CD8-positive, alpha-beta memory T cell (primary cell): ENCODE measurements at regions not wholly inside any gene's neighbourhood (a gene's known extent, or its start where the extent isn't known, plus 50 kb on each side); places are given as distances from the start of the nearest gene placed in this dataset.

Source experiments
- CTCF ChIA-PET: fragments of 350-600 bp; sonication (Branson Sonifier 250); formaldehyde crosslinking; loops from one replicate; lab custom pipeline; 2021; ENCODE audit warnings: antibody characterized with exemption; lab: Charles Lee
- POLR2A ChIA-PET: fragments of 350-600 bp; sonication (Branson Sonifier 250); formaldehyde crosslinking; loops from one replicate; lab custom pipeline; 2021; ENCODE audit warnings: antibody characterized with exemption; lab: Charles Lee
- DNase-seq, 5 donors: peaks; one replicate each; pipeline versions ENCODE4 v3.0.0 to v3.0.0-alpha.2; 2020 to 2022; ENCODE audit warnings: mixed read lengths in 1 of 5
- H3K27ac ChIP-seq: one replicate; pipeline ENCODE4 v1.7.0; 2013; ENCODE audit warnings: low read depth, mild to moderate bottlenecking, low read length, moderate library complexity
- H3K27me3 ChIP-seq: 2 replicates; pipeline ENCODE4 v1.7.0; 2013; ENCODE audit warnings: low read length, mild to moderate bottlenecking; ENCODE audit not compliant: insufficient read depth, poor library complexity, severe bottlenecking
- H3K36me3 ChIP-seq: 2 replicates; pipeline ENCODE4 v1.7.0; 2013; ENCODE audit warnings: mild to moderate bottlenecking, low read length, moderate library complexity; ENCODE audit not compliant: insufficient read depth
- H3K4me1 ChIP-seq: 2 replicates; pipeline ENCODE4 v1.7.0; 2013; ENCODE audit warnings: mild to moderate bottlenecking, low read length, moderate library complexity; ENCODE audit not compliant: insufficient read depth
- H3K4me3 ChIP-seq: 2 replicates; pipeline ENCODE4 v1.7.0; 2013; ENCODE audit warnings: mild to moderate bottlenecking, low read length
- H3K9me3 ChIP-seq: 2 replicates; pipeline ENCODE4 v1.7.0; 2013; ENCODE audit warnings: mild to moderate bottlenecking, low read length
- H3K27ac Mint-ChIP-seq, 8 donors: one replicate each; pipeline ENCODE4 v1.8.0; 2020 to 2021; ENCODE audit warnings: mixed read lengths in 8 of 8, mild to moderate bottlenecking in 6 of 8, inconsistent platforms in 3 of 8, moderate library complexity in 3 of 8
- H3K27me3 Mint-ChIP-seq, 2 donors: one replicate each; pipeline ENCODE4 v1.8.0; 2020 to 2021; ENCODE audit warnings: mixed read lengths in 2 of 2, mild to moderate bottlenecking in 1 of 2, moderate library complexity in 1 of 2
- H3K36me3 Mint-ChIP-seq, 3 donors: one replicate each; pipeline ENCODE4 v1.8.0; 2020 to 2021; ENCODE audit warnings: mixed read lengths in 3 of 3, inconsistent platforms in 1 of 3, mild to moderate bottlenecking in 1 of 3
- H3K4me1 Mint-ChIP-seq, 3 donors: one replicate each; pipeline ENCODE4 v1.8.0; 2020 to 2021; ENCODE audit warnings: mixed read lengths in 3 of 3, inconsistent platforms in 1 of 3, mild to moderate bottlenecking in 1 of 3
- H3K4me3 Mint-ChIP-seq, 7 donors: one replicate each; pipeline ENCODE4 v1.8.0; 2020 to 2021; ENCODE audit warnings: mixed read lengths in 7 of 7, mild to moderate bottlenecking in 6 of 7, moderate library complexity in 4 of 7, inconsistent platforms in 2 of 7
- H3K9me3 Mint-ChIP-seq, 5 donors: one replicate each; pipeline ENCODE4 v1.8.0; 2020 to 2022; ENCODE audit warnings: mixed read lengths in 5 of 5, mild to moderate bottlenecking in 3 of 5, moderate library complexity in 2 of 5, inconsistent platforms in 1 of 5

DNA sequence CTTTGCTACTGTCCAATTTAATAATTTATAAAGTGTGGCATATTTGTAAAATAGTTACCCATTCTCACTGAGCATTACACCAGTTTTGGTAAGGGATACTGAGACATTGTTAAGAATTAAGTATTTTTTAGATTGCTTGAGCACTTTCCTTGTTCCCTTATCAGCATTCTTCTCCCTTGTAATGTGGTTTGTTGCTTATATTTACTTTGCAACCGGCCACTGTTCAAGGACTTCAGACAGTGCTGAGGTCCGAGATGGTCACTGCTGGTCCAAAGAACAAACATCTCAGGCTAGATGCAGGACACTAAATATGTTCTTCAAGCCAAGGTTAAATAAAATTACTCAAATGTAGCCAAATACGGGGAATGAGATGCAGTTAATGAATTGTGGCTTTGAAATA lies 161.4 kb downstream of the TM9SF2 start:
- no peak for DNase-seq
- Histone ChIP-seq H3K27me3 (no peaks in the 10 kb centered on the region), H3K4me3 (no peak overlapping the region), H3K9me3 (no peaks in the 10 kb centered on the region), H3K4me1 (peaks cover 30% of the 10 kb centered on the region), H3K36me3 (no peaks in the 10 kb centered on the region), H3K27ac (no peak overlapping the region)
- Mint-ChIP-seq H3K27ac (no peak overlapping the region), H3K9me3 (no peaks in the 10 kb centered on the region), H3K4me3 (no peak overlapping the region), H3K4me1 (peaks cover 20 to 27% (median 27%) of the 10 kb centered on the region in 3 donors), H3K36me3 (peaks cover 0 to 9% (median 0%) of the 10 kb centered on the region in 3 donors), H3K27me3 (no peaks in the 10 kb centered on the region)
- POLR2A ChIA-PET = no interaction called here
- CTCF ChIA-PET = no interaction called here

DNA sequence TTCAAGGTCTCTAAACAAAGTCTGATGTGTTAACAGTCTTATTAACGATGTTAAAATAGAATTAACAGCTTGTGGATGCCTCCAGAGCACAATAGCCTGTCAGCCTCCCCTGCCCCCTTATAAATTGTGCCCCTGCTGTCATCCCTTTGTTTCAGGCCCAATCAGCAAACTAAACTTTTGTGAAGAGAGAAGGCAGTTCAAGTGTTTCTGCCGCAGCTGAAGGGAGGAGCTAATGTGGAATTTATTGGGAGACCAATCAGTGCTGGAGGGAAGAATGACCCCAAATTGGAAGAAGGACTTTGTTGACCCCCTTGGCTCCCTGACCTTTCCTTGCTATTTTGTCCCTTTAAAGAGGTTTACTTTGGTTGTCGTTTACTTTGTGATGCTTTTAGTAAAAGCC lies 160.5 kb downstream of the TM9SF2 start:
- ChIA-PET POLR2A (interaction anchor here (0.7 kb wide), 1 partner anchor 1861 kb away, joined by 3 read pairs; no protein-coding TSS in a partner anchor), CTCF (no interaction called here)
- H3K27me3 ChIP-seq = no peaks in the 10 kb centered on the region
- H3K4me3 Mint-ChIP-seq = no peak overlapping the region
- H3K27me3 Mint-ChIP-seq = no peaks in the 10 kb centered on the region
- H3K9me3 Mint-ChIP-seq = no peaks in the 10 kb centered on the region
- no peaks in the 10 kb centered on the region for H3K9me3 ChIP-seq
- DNase-seq = no peak
- H3K36me3 Mint-ChIP-seq = peaks cover 0 to 6% (median 0%) of the 10 kb centered on the region in 3 donors
- peaks cover 38% of the 10 kb centered on the region for H3K4me1 ChIP-seq
- H3K4me3 ChIP-seq = no peak overlapping the region
- H3K4me1 Mint-ChIP-seq = peaks cover 29 to 36% (median 35%) of the 10 kb centered on the region in 3 donors
- peak overlapping the region in 1 of 8 donors; percentile 54 for H3K27ac Mint-ChIP-seq
- H3K27ac ChIP-seq = no peak overlapping the region
- no peaks in the 10 kb centered on the region for H3K36me3 ChIP-seq

DNA sequence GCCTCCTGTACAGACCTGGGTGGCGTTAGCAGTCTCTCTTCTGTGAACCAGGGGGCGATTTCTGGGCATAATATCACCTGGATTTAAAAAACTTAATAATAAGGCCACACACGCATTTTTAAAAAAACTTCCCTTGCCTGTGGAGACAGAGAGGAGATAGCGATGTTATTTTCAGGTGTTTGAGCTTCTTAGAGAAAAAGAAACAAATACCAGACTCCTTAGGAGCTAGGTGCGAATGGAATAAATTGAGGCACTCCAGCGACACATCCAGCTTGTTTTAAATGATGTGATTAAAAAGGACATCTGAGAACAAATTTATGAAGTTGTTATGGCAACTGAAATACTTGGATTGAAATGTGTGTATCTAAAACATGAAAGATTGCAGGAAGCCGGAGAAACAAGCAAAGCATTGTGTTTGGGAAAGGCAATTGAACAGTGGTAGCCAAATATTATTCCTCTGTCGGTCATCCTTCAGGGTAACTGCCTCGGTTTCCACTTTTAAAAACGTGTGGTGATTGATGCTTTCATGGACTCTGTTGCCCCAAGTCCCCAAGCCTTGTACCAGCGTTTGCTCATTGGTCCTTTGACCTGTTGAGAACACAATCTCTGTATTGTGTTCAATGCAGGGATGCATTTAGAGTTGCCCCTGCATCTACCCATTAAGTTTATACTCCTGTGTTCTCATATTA lies 158.7 kb downstream of the TM9SF2 start:
- Mint-ChIP-seq H3K27me3 (peaks cover 0 to 1% of the 10 kb centered on the region in 2 donors), H3K27ac (peak overlapping the region in 7 of 8 donors; percentile 6 to 93 (median 89)), H3K4me3 (peak overlapping the region in 1 of 7 donors; percentile 31), H3K4me1 (peaks cover 43 to 51% (median 50%) of the 10 kb centered on the region in 3 donors), H3K36me3 (peaks cover 0 to 4% (median 0%) of the 10 kb centered on the region in 3 donors), H3K9me3 (no peaks in the 10 kb centered on the region)
- H3K27me3 ChIP-seq = no peaks in the 10 kb centered on the region
- peaks cover 51% of the 10 kb centered on the region for H3K4me1 ChIP-seq
- H3K27ac ChIP-seq = no peak overlapping the region
- POLR2A ChIA-PET = no interaction called here
- CTCF ChIA-PET = no interaction called here
- no peaks in the 10 kb centered on the region for H3K9me3 ChIP-seq
- no peak for DNase-seq
- H3K4me3 ChIP-seq = no peak overlapping the region
- no peaks in the 10 kb centered on the region for H3K36me3 ChIP-seq

DNA sequence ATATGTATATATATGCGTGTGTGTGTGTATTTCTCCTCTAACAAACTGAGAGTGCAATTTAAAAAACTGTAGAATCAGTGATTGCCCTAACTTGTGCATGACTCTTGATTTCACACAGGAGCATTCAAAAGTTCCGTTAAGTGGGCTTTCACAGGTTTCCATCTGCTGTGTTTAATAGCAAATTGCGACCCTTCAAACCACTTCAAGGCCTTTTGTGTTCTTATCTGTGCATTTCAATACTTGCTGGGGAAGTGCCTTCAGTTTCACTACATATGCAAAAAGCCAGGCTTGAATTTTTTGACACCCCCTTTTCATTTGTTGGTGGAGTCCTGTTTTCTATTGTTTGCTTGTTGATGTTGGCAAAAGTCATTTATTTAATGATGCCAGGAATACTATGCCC lies 158.0 kb downstream of the TM9SF2 start:
- no peaks in the 10 kb centered on the region for H3K27me3 ChIP-seq
- peaks cover 0 to 1% of the 10 kb centered on the region in 2 donors for H3K27me3 Mint-ChIP-seq
- peak overlapping the region in 6 of 7 donors; percentile 78 to 93 (median 80) for H3K4me3 Mint-ChIP-seq
- H3K4me3 ChIP-seq = no peak overlapping the region
- peak in 1 of 5 donors; percentile 7 for DNase-seq
- peak overlapping the region; percentile 89 to 98 (median 92) for H3K27ac Mint-ChIP-seq
- peaks cover 0 to 4% (median 0%) of the 10 kb centered on the region in 3 donors for H3K36me3 Mint-ChIP-seq
- H3K36me3 ChIP-seq = no peaks in the 10 kb centered on the region
- H3K27ac ChIP-seq = no peak overlapping the region
- no peaks in the 10 kb centered on the region for H3K9me3 ChIP-seq
- CTCF ChIA-PET = interaction anchor here (1.2 to 6.5 kb wide), 6 partner anchors 161 to 914 kb away, joined by 3 to 76 read pairs (median 4); no protein-coding TSS in a partner anchor
- no peaks in the 10 kb centered on the region for H3K9me3 Mint-ChIP-seq
- peaks cover 51% of the 10 kb centered on the region for H3K4me1 ChIP-seq
- POLR2A ChIA-PET = no interaction called here
- H3K4me1 Mint-ChIP-seq = peaks cover 43 to 51% (median 50%) of the 10 kb centered on the region in 3 donors

DNA sequence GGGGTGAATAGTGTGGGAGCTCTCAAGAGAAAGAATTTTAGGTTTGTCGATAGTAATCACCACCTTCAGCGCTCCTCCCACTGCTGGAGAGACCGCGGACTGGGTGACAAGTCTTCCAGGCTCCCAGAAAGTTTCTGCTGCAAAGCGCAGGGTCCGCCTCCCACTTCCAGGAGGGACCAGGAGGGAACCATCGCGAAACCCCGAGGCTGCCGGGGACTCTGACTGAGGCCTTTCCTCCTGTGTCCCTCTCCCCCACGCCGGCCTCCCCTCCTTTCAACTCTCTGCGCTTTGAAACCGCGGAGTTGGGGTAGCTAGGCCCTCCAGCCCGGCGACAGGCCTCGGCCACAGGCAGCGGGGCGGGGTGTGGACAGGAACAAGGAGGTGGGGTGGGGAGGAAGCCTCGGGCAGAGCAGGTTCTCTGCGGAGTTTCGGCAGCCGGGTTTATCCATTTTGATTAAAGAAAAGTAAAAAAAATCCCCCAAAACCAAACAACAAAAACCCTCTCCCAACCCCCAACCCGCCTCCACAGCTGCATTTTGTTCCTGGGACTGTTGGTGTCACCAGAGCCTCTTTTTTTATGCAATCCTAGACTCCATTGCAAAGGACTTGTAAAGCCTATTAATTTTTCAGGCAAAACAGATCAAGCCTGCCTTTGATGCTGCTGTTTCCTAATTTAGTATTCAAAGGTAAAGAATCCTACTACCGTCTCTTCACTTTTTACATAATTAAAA lies 157.2 kb downstream of the TM9SF2 start:
- H3K4me3 ChIP-seq = peak overlapping the region; percentile 55
- no peaks in the 10 kb centered on the region for H3K36me3 ChIP-seq
- H3K27me3 ChIP-seq = no peaks in the 10 kb centered on the region
- POLR2A ChIA-PET = interaction anchor here (0.6 to 2.5 kb wide), 6 partner anchors 11 to 1016 kb away, joined by 3 to 8 read pairs (median 4); partner anchors contain the start of genes CLYBL and TMTC4
- Mint-ChIP-seq H3K36me3 (peaks cover 0 to 4% (median 0%) of the 10 kb centered on the region in 3 donors), H3K4me1 (peaks cover 43 to 51% (median 50%) of the 10 kb centered on the region in 3 donors), H3K9me3 (no peaks in the 10 kb centered on the region), H3K27me3 (peaks cover 0 to 1% of the 10 kb centered on the region in 2 donors), H3K4me3 (peak overlapping the region; percentile 78 to 93 (median 81)), H3K27ac (peak overlapping the region; percentile 89 to 98 (median 92))
- peak; percentile 21 to 75 (median 54) for DNase-seq
- H3K27ac ChIP-seq = peak overlapping the region; percentile 47
- CTCF ChIA-PET = interaction anchor here (0.7 to 6.5 kb wide), 11 partner anchors 11 to 914 kb away, joined by 3 to 76 read pairs (median 3); no protein-coding TSS in a partner anchor
- no peaks in the 10 kb centered on the region for H3K9me3 ChIP-seq
- H3K4me1 ChIP-seq = peaks cover 51% of the 10 kb centered on the region

DNA sequence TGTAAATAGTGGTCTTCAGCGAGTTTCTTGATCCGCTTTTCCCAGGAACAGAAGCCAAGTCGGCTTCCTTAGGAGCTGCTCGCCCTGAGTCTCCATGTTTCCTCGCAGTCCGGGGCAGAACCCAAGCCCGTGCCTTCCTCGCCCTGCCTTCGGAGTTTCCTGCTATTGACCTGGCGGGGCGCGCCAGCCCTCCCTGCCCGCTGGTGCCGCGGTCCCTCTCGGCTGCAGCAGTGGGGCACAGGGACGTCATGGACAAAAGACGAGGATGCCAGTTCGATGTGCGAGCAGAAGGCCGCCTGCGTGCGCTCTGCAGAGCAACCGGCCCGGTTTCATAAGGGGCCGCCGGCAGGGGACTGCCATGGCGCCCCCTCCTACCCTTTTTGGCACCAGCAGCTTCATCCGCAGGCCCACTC lies 156.6 kb downstream of the TM9SF2 start:
- DNase-seq = peak in 3 of 5 donors; percentile 4 to 57 (median 24)
- peaks cover 0 to 4% (median 0%) of the 10 kb centered on the region in 3 donors for H3K36me3 Mint-ChIP-seq
- POLR2A ChIA-PET = interaction anchor here (0.6 to 2.5 kb wide), 7 partner anchors 10 to 1017 kb away, joined by 3 to 8 read pairs (median 4); partner anchors contain the start of genes CLYBL and TMTC4

DNA sequence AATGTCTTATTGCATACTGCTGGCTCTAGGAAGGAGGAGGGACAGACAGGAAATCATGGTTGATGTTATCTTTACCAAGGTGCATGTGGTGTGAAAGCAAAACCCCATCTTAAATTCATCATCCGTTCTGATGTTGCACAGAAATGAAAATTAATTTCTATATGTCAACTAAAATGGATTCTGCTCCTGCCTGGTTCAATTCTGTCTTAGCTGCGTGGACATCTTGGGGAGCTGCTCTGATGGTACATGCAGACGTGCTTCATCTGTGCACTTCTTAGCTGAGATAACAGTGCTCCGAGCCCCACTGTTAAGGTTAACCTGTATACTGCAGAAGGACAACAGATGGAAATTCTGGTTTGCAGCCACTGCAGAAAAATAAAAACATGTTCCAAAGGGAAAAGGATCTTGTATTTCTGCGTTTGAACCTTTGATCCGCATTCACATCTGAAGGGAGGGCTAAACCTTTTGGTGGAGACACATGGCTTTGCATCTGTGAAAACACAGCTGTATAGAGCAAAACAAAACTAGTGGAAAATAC lies 155.6 kb downstream of the TM9SF2 start:
- peak overlapping the region; percentile 80 to 98 (median 92) for H3K27ac Mint-ChIP-seq
- ChIA-PET POLR2A (interaction anchor here (0.6 to 2.5 kb wide), 4 partner anchors 51 to 1018 kb away, joined by 3 to 8 read pairs (median 4); partner anchors contain the start of genes CLYBL and TMTC4), CTCF (interaction anchor here (0.6 to 6.5 kb wide), 33 partner anchors 9 to 1470 kb away, joined by 3 to 76 read pairs (median 4); partner anchors contain the start of genes CLYBL, GGACT and ZIC2)
- Histone ChIP-seq H3K27ac (no peak overlapping the region), H3K4me1 (peaks cover 51% of the 10 kb centered on the region), H3K4me3 (peak overlapping the region; percentile 52), H3K9me3 (no peaks in the 10 kb centered on the region), H3K36me3 (no peaks in the 10 kb centered on the region), H3K27me3 (no peaks in the 10 kb centered on the region)
- peaks cover 0 to 1% of the 10 kb centered on the region in 2 donors for H3K27me3 Mint-ChIP-seq
- H3K4me3 Mint-ChIP-seq = peak overlapping the region; percentile 78 to 92 (median 81)
- peak in 4 of 5 donors; percentile 1 to 73 (median 60) for DNase-seq
- H3K9me3 Mint-ChIP-seq = no peaks in the 10 kb centered on the region
- H3K36me3 Mint-ChIP-seq = peaks cover 0 to 3% (median 0%) of the 10 kb centered on the region in 3 donors
- H3K4me1 Mint-ChIP-seq = peaks cover 43 to 51% (median 50%) of the 10 kb centered on the region in 3 donors

More for the DNA sequence above, 156.6 kb downstream of the TM9SF2 start:
- peaks cover 0 to 1% of the 10 kb centered on the region in 2 donors for H3K27me3 Mint-ChIP-seq
- CTCF ChIA-PET = interaction anchor here (0.7 to 6.5 kb wide), 13 partner anchors 12 to 915 kb away, joined by 3 to 76 read pairs (median 4); no protein-coding TSS in a partner anchor
- peak overlapping the region; percentile 78 to 93 (median 81) for H3K4me3 Mint-ChIP-seq
- peak overlapping the region; percentile 55 for H3K4me3 ChIP-seq
- peaks cover 51% of the 10 kb centered on the region for H3K4me1 ChIP-seq
- no peaks in the 10 kb centered on the region for H3K9me3 Mint-ChIP-seq
- H3K27ac Mint-ChIP-seq = peak overlapping the region; percentile 89 to 98 (median 92)
- no peaks in the 10 kb centered on the region for H3K27me3 ChIP-seq
- peaks cover 43 to 51% (median 50%) of the 10 kb centered on the region in 3 donors for H3K4me1 Mint-ChIP-seq
- H3K27ac ChIP-seq = peak overlapping the region; percentile 47
- H3K9me3 ChIP-seq = no peaks in the 10 kb centered on the region
- H3K36me3 ChIP-seq = no peaks in the 10 kb centered on the region
